ENCODE measurements at regions not wholly inside any gene's neighbourhood (a gene's known extent, or its start where the extent isn't known, plus 50 kb on each side); places are given as distances from the start of the nearest gene placed in this dataset.
"Not testable (repeated sequence)": the region's sequence is repeated elsewhere in the genome, so short reads cannot be mapped to it uniquely, and the experiment has no call there.

- DNase-seq: peak; percentile 9
These were observed 941.4 kb downstream of the PLOD2 start for GRCh38 chr3:145219355-145220235.

GRCh38 chr3:145224886-145225285 lies 936.1 kb downstream of the PLOD2 start:
- DNase-seq: no peak

- DNase-seq: no peak
These were observed 917.1 kb downstream of the PLOD2 start for GRCh38 chr3:145243875-145244274.

- DNase-seq: no peak
These were observed 916.7 kb downstream of the PLOD2 start for GRCh38 chr3:145244327-145244726.

- no peak for DNase-seq
These were observed 914.7 kb downstream of the PLOD2 start for GRCh38 chr3:145246291-145246690.

GRCh38 chr3:145248928-145249327 lies 912.1 kb downstream of the PLOD2 start:
- no peak for DNase-seq

- DNase-seq: no peak
These were observed 909.7 kb downstream of the PLOD2 start for GRCh38 chr3:145251311-145251710.

- not testable (repeated sequence) for DNase-seq
These were observed 903.0 kb downstream of the PLOD2 start for GRCh38 chr3:145257967-145258366.

GRCh38 chr3:145259166-145259880 lies 901.7 kb downstream of the PLOD2 start:
- no peak for DNase-seq

- DNase-seq: not testable (repeated sequence)
These were observed 897.5 kb downstream of the PLOD2 start for GRCh38 chr3:145263458-145263857.

GRCh38 chr3:145266368-145266767 lies 894.6 kb downstream of the PLOD2 start:
- DNase-seq: no peak

GRCh38 chr3:145269106-145269505 lies 891.9 kb downstream of the PLOD2 start:
- DNase-seq: no peak

GRCh38 chr3:145272684-145273083 lies 888.3 kb downstream of the PLOD2 start:
- no peak for DNase-seq

- DNase-seq: no peak
These were observed 878.5 kb downstream of the PLOD2 start for GRCh38 chr3:145282505-145282904.

- no peak for DNase-seq
These were observed 874.0 kb downstream of the PLOD2 start for GRCh38 chr3:145286937-145287336.

GRCh38 chr3:145290010-145290409 lies 871.0 kb downstream of the PLOD2 start:
- DNase-seq: no peak

GRCh38 chr3:145294572-145294971 lies 866.4 kb downstream of the PLOD2 start:
- DNase-seq: peak; percentile 6

- no peak for DNase-seq
These were observed 853.7 kb downstream of the PLOD2 start for GRCh38 chr3:145307272-145307671.

- DNase-seq: no peak
These were observed 847.2 kb downstream of the PLOD2 start for GRCh38 chr3:145313751-145314150.

GRCh38 chr3:145316253-145316652 lies 844.7 kb downstream of the PLOD2 start:
- not testable (repeated sequence) for DNase-seq

GRCh38 chr3:145326666-145327065 lies 834.3 kb downstream of the PLOD2 start:
- no peak for DNase-seq

GRCh38 chr3:145333427-145333826 lies 827.6 kb downstream of the PLOD2 start:
- not testable (repeated sequence) for DNase-seq

GRCh38 chr3:145333931-145334330 lies 827.1 kb downstream of the PLOD2 start:
- no peak for DNase-seq

GRCh38 chr3:145355206-145355605 lies 805.8 kb downstream of the PLOD2 start:
- DNase-seq: no peak
